GM18508 (cell line): ENCODE measurements at regions not wholly inside any gene's neighbourhood (a gene's known extent, or its start where the extent isn't known, plus 50 kb on each side); places are given as distances from the start of the nearest gene placed in this dataset.
A peak's percentile ranks its signal among the peaks of the same experiment; 100 is the strongest.

Experiments used
- ATAC-seq: cut with Tn5 transposase; IDR thresholded peaks from one replicate; pipeline ENCODE4 v1.9.1; 2021; ENCODE audit warnings: moderate number of reproducible peaks; ENCODE audit not compliant: insufficient read depth, unreplicated experiment

- no peak for ATAC-seq
Measured at GRCh38 chr5:97538912-97539311, 355.9 kb upstream of the RIOK2 start.

GRCh38 chr5:97541864-97542263 is 358.8 kb upstream of the RIOK2 start:
- no peak for ATAC-seq

GRCh38 chr5:97542469-97542868 is 359.4 kb upstream of the RIOK2 start:
- ATAC-seq, result no peak

GRCh38 chr5:97543166-97543565 is 360.1 kb upstream of the RIOK2 start:
- no peak for ATAC-seq

GRCh38 chr5:97544240-97544639 is 361.2 kb upstream of the RIOK2 start:
- no peak for ATAC-seq

GRCh38 chr5:97544678-97545077 is 361.6 kb upstream of the RIOK2 start:
- ATAC-seq, result no peak

- ATAC-seq, result no peak
Measured at GRCh38 chr5:97545446-97545845, 362.4 kb upstream of the RIOK2 start.

GRCh38 chr5:97545886-97546535 is 363.0 kb upstream of the RIOK2 start:
- ATAC-seq, result no peak

GRCh38 chr5:97547430-97547829 is 364.4 kb upstream of the RIOK2 start:
- no peak for ATAC-seq

- peak; percentile 74 for ATAC-seq
Measured at GRCh38 chr5:97547999-97548738, 365.1 kb upstream of the RIOK2 start.

- no peak for ATAC-seq
Measured at GRCh38 chr5:97548739-97549080, 365.7 kb upstream of the RIOK2 start.

GRCh38 chr5:97549496-97549895 is 366.4 kb upstream of the RIOK2 start:
- no peak for ATAC-seq

- ATAC-seq, result no peak
Measured at GRCh38 chr5:97550164-97550563, 367.1 kb upstream of the RIOK2 start.

GRCh38 chr5:97550818-97551217 is 367.8 kb upstream of the RIOK2 start:
- ATAC-seq, result no peak

- no peak for ATAC-seq
Measured at GRCh38 chr5:97553604-97554452, 370.8 kb upstream of the RIOK2 start.

GRCh38 chr5:97554977-97555643 is 372.1 kb upstream of the RIOK2 start:
- ATAC-seq, result no peak

GRCh38 chr5:97555644-97555981 is 372.6 kb upstream of the RIOK2 start:
- ATAC-seq, result no peak

GRCh38 chr5:97559827-97560598 is 377.0 kb upstream of the RIOK2 start:
- ATAC-seq, result no peak

- no peak for ATAC-seq
Measured at GRCh38 chr5:97560599-97560993, 377.5 kb upstream of the RIOK2 start.

GRCh38 chr5:97563050-97563657 is 380.1 kb upstream of the RIOK2 start:
- ATAC-seq, result no peak
